ENCODE measurements at regions not wholly inside any gene's neighbourhood (a gene's known extent, or its start where the extent isn't known, plus 50 kb on each side); places are given as distances from the start of the nearest gene placed in this dataset.

DNA sequence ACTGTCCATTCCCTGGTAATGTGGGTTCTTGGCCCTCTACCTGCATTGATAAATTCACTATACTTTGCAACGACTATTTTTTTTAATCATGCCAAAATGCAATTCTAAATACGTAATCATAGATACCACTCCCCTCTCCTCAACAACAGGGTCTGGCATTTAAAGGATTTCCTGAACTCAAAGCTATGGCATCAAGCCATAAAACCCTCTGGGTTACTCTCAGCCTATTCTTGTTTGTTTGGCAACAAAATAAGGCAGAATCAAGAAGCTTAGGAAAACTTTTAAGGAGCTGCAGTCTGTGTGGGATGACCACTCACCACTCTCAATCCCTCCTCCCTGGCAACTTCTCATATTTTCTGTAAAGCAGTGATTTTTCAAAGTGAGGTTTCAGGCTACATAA is 669.9 kb upstream of the ID4 start:
- in situ Hi-C loops (cut with MboI; ENCODE audit: low pct_unique_long_range_greater_than_20kb in 2 of 9, low sequenced_read_pairs in 9 of 9, unreplicated experiment in 9 of 9), result no loop called here
- 17 to 90% (median 60%) methylated on average over 1 to 2 of the region's 2 CpGs; no CpG with 5 or more reads in 4 of the 10 experiments for WGBS, 10 experiments
- ATAC-seq (replicated peaks in 6 of 8), result no peak
- Histone ChIP-seq H3K27ac (no peak overlapping the region), H3K4me3 (no peak overlapping the region), H3K4me1 (replicated peaks in 1 of 2) (no peaks in the 10 kb centered on the region)

GRCh38 chr6:19169366-19169765 is 667.8 kb upstream of the ID4 start:
- no peak for ATAC-seq (replicated peaks in 6 of 8)
- Histone ChIP-seq H3K4me1 (replicated peaks in 1 of 2) (no peaks in the 10 kb centered on the region), H3K4me3 (no peak overlapping the region), H3K27ac (no peak overlapping the region)
- WGBS, 10 experiments, result 61 to 100% (median 77%) methylated on average over 1 to 5 of the region's 5 CpGs; no CpG with 5 or more reads in 1 of the 10 experiments
- in situ Hi-C loops (cut with MboI; ENCODE audit: low pct_unique_long_range_greater_than_20kb in 2 of 9, low sequenced_read_pairs in 9 of 9, unreplicated experiment in 9 of 9), result no loop called here

DNA sequence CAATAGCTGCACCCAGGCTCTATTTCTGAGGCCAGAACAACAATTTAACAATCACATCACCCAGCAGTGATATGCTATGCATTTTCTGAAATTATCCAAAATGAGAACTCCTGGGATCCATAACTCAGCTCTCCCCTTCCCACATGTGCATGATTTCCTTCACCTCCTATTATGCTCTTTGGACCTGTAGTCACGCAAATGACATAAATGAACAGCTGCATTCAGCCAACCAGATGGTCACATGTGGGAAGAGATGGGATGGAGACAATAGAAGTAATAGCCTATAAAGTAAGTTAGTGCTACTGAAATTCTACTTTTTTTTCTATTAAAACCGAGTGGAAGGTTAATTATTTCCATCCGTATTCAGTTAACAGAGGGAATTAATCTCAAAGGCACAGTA is 662.1 kb upstream of the ID4 start:
- WGBS, 10 experiments, result 10 to 81% (median 56%) methylated on average over 2 to 3 of the region's 3 CpGs
- Histone ChIP-seq H3K27ac (no peak overlapping the region), H3K4me1 (replicated peaks in 1 of 2) (no peaks in the 10 kb centered on the region), H3K4me3 (no peak overlapping the region)
- in situ Hi-C loops (cut with MboI; ENCODE audit: low pct_unique_long_range_greater_than_20kb in 2 of 9, low sequenced_read_pairs in 9 of 9, unreplicated experiment in 9 of 9), result no loop called here
- no peak for ATAC-seq (replicated peaks in 6 of 8)

DNA sequence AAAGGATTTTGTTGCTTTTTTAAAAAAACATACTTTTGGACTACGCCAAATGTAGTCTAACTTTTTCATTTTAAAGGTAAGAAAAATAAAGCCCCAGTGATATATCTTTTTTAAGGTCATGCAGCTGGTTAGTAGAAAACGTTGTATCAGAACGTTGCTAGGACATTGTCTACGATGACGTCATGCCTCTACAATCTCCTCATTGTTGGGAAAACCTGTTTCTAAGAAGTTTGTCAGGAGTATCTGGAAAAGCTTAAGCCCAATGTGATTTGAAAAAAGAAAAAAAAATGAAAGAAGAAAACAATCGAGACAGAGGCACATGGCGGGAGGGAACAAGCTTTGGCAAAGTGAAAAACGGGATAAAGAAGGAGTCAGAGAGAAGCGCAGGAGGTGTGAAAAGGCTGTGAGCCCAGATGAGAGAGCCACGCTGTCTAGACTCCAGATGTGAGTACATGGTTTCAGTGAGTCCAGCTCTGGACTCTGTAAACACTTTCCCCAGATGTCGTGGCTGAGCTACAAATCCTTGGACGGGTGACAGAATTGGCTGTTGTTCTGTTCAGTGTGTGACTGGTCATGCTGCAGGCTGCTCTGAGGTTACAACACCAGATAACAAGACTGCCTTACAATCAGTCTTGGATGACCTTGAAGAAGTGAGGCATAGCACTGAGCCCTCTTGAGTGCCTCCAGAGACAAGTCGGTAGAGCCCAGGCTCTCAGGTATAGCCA is 656.7 kb upstream of the ID4 start:
- in situ Hi-C loops (cut with MboI; ENCODE audit: low pct_unique_long_range_greater_than_20kb in 2 of 9, low sequenced_read_pairs in 9 of 9, unreplicated experiment in 9 of 9), result no loop called here
- no peak for ATAC-seq (replicated peaks in 6 of 8)

DNA sequence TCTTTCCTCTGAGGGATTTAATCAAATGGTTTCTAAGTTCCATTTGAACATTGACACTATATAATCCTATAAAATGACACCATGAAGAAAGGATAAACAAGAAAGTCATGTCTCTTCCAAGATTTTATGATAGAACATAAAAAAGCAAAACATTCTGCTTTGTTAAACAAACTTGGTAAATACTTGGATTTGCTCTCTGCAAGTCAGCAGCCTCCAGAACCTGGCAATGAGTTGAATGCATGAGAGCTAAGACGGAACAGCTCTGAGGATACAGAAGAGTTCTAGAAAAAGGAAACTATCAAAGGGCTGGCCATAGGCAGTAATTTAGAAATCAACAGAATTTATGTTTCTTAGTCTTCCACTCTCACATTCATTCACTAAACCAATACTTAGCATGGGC is 656.0 kb upstream of the ID4 start:
- Histone ChIP-seq H3K27ac (no peak overlapping the region), H3K4me3 (no peak overlapping the region), H3K4me1 (replicated peaks in 1 of 2) (no peaks in the 10 kb centered on the region)
- no peak for ATAC-seq (replicated peaks in 6 of 8)
- in situ Hi-C loops (cut with MboI; ENCODE audit: low pct_unique_long_range_greater_than_20kb in 2 of 9, low sequenced_read_pairs in 9 of 9, unreplicated experiment in 9 of 9), result no loop called here
- 8 to 100% (median 93%) methylated on average over 1 of the region's 1 CpG; no CpG with 5 or more reads in 1 of the 10 experiments for WGBS, 10 experiments

More for the DNA sequence above, 656.7 kb upstream of the ID4 start:
- H3K4me1 ChIP-seq (replicated peaks in 1 of 2), result no peaks in the 10 kb centered on the region
- H3K4me3 ChIP-seq, result no peak overlapping the region
- 0 to 93% (median 81%) methylated on average over 3 to 13 of the region's 13 CpGs for WGBS, 10 experiments
- no peak overlapping the region for H3K27ac ChIP-seq

DNA sequence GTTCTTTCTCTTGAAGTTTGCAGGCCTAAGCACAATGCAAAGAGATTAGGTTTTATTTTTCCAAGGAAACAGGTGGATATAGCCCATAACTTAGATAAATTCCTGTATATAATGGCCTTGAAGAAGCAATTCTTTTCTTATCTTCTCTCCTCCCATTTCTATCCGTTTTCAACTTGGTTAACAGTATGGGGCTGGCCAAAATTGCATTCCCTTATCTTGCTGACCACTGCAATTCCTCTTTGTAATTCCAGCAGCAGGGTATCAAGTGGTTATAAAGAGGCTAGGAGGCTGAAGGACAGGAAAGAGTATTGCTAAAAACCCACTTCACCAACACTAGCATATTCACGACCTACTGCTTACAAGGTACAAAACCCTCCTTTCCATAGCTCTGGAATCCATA is 643.5 kb upstream of the ID4 start:
- no peak overlapping the region for H3K4me3 ChIP-seq
- in situ Hi-C loops (cut with MboI; ENCODE audit: low pct_unique_long_range_greater_than_20kb in 2 of 9, low sequenced_read_pairs in 9 of 9, unreplicated experiment in 9 of 9), result no loop called here
- no peak overlapping the region for H3K27ac ChIP-seq
- H3K4me1 ChIP-seq (replicated peaks in 1 of 2), result no peaks in the 10 kb centered on the region
- WGBS, 10 experiments, result 0 to 78% (median 38%) methylated on average over 1 to 2 of the region's 2 CpGs; no CpG with 5 or more reads in 3 of the 10 experiments
- no peak for ATAC-seq (replicated peaks in 6 of 8)

- Histone ChIP-seq H3K27ac (no peak overlapping the region), H3K4me1 (replicated peaks in 1 of 2) (no peaks in the 10 kb centered on the region), H3K4me3 (no peak overlapping the region)
- no peak for ATAC-seq (replicated peaks in 6 of 8)
- in situ Hi-C loops (cut with MboI; ENCODE audit: low pct_unique_long_range_greater_than_20kb in 2 of 9, low sequenced_read_pairs in 9 of 9, unreplicated experiment in 9 of 9), result no loop called here
Measured at GRCh38 chr6:19204445-19204844, 632.7 kb upstream of the ID4 start.

DNA sequence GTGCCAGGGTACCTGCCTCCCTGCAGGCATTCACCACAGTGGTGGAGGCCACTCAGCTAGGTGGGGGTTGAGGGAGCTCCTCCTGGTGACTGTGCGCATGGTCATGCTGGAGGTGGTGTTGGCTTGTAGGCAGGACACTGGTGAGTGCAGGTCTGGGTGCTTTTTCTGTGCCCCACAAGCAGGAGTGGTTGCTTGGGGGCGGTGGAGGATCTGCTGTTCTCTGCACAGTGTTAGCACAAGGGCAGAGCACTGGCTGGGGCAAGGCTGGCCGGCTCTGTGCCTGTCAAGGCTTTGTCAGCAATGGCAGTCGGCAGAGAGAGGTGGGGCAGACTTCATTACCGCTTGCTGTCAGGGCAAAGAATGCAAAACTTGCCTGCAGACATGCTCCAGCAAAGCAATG is 632.1 kb upstream of the ID4 start:
- in situ Hi-C loops (cut with MboI; ENCODE audit: low pct_unique_long_range_greater_than_20kb in 2 of 9, low sequenced_read_pairs in 9 of 9, unreplicated experiment in 9 of 9), result no loop called here
- H3K27ac ChIP-seq, result no peak overlapping the region
- H3K4me1 ChIP-seq (replicated peaks in 1 of 2), result no peaks in the 10 kb centered on the region
- H3K4me3 ChIP-seq, result no peak overlapping the region
- 67 to 81% methylated on average over 1 to 3 of the region's 5 CpGs; no CpG with 5 or more reads in 8 of the 10 experiments for WGBS, 10 experiments
- ATAC-seq (replicated peaks in 6 of 8), result no peak

DNA sequence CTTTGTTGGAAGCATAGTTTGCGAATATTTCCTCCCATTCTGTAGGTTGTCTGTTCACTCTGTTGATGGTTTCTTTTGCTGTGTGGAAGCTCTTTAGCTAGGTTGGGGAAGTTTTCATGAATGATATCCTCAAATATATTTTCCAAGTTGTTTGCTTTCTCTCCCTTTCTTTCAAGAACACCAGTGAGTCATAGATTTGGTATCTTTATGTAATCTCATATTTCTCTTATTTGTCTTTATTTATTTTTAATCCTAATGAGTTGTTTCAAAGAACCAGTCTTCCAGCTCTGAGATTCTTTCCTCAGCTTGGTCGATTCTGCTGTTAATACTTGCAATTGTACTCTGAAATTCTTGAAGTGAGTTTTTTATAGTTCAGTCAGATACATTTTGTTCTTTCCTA is 628.0 kb upstream of the ID4 start:
- 0 to 100% (median 76%) methylated on average over 1 to 2 of the region's 2 CpGs for WGBS, 10 experiments
- H3K4me1 ChIP-seq (replicated peaks in 1 of 2), result no peaks in the 10 kb centered on the region
- in situ Hi-C loops (cut with MboI; ENCODE audit: low pct_unique_long_range_greater_than_20kb in 2 of 9, low sequenced_read_pairs in 9 of 9, unreplicated experiment in 9 of 9), result no loop called here
- no peak for ATAC-seq (replicated peaks in 6 of 8)
- no peak overlapping the region for H3K27ac ChIP-seq
- no peak overlapping the region for H3K4me3 ChIP-seq

- ATAC-seq (replicated peaks in 6 of 8), result peak in 1 of 8 experiments; percentile 41
Measured at GRCh38 chr6:19210849-19211590, 626.1 kb upstream of the ID4 start.

GRCh38 chr6:19214231-19214630 is 622.9 kb upstream of the ID4 start:
- 0 to 100% (median 82%) methylated on average over 1 to 2 of the region's 2 CpGs; no CpG with 5 or more reads in 4 of the 10 experiments for WGBS, 10 experiments

More at GRCh38 chr6:19210849-19211590, 626.1 kb upstream of the ID4 start:
- in situ Hi-C loops (cut with MboI; ENCODE audit: low pct_unique_long_range_greater_than_20kb in 2 of 9, low sequenced_read_pairs in 9 of 9, unreplicated experiment in 9 of 9), result no loop called here
- Histone ChIP-seq H3K4me1 (replicated peaks in 1 of 2) (no peaks in the 10 kb centered on the region), H3K4me3 (no peak overlapping the region), H3K27ac (no peak overlapping the region)
- 4 to 92% (median 80%) methylated on average over 2 to 6 of the region's 14 CpGs; no CpG with 5 or more reads in 7 of the 10 experiments for WGBS, 10 experiments

GRCh38 chr6:19219931-19220330 is 617.2 kb upstream of the ID4 start:
- H3K4me3 ChIP-seq, result no peak overlapping the region
- 0 to 100% (median 63%) methylated on average over 1 of the region's 1 CpG; no CpG with 5 or more reads in 2 of the 10 experiments for WGBS, 10 experiments
- in situ Hi-C loops (cut with MboI; ENCODE audit: low pct_unique_long_range_greater_than_20kb in 2 of 9, low sequenced_read_pairs in 9 of 9, unreplicated experiment in 9 of 9), result no loop called here
- no peak overlapping the region for H3K27ac ChIP-seq
- no peaks in the 10 kb centered on the region for H3K4me1 ChIP-seq (replicated peaks in 1 of 2)
- ATAC-seq (replicated peaks in 6 of 8), result no peak

More at GRCh38 chr6:19214231-19214630, 622.9 kb upstream of the ID4 start:
- no peak for ATAC-seq (replicated peaks in 6 of 8)
- Histone ChIP-seq H3K27ac (no peak overlapping the region), H3K4me3 (no peak overlapping the region), H3K4me1 (replicated peaks in 1 of 2) (no peaks in the 10 kb centered on the region)
- in situ Hi-C loops (cut with MboI; ENCODE audit: low pct_unique_long_range_greater_than_20kb in 2 of 9, low sequenced_read_pairs in 9 of 9, unreplicated experiment in 9 of 9), result no loop called here

GRCh38 chr6:19231878-19232561 is 605.1 kb upstream of the ID4 start:
- in situ Hi-C loops (cut with MboI; ENCODE audit: low pct_unique_long_range_greater_than_20kb in 2 of 9, low sequenced_read_pairs in 9 of 9, unreplicated experiment in 9 of 9), result no loop called here
- ATAC-seq (replicated peaks in 6 of 8), result peak in 3 of 8 experiments; percentile 37 to 97 (median 52)
- no peak overlapping the region for H3K27ac ChIP-seq

More at GRCh38 chr6:19231878-19232561, 605.1 kb upstream of the ID4 start:
- 44 to 93% (median 73%) methylated on average over 1 to 5 of the region's 5 CpGs; no CpG with 5 or more reads in 1 of the 10 experiments for WGBS, 10 experiments
- H3K4me3 ChIP-seq, result no peak overlapping the region
- H3K4me1 ChIP-seq (replicated peaks in 1 of 2), result peaks cover 0 to 5% of the 10 kb centered on the region in 2 donors

Measured in motor neuron (in vitro differentiated cells).